AG04450 (cell line): ENCODE measurements at regions not wholly inside any gene's neighbourhood (a gene's known extent, or its start where the extent isn't known, plus 50 kb on each side); places are given as distances from the start of the nearest gene placed in this dataset.

Experiments
- CTCF ChIA-PET: fragments of 300-600, 350-600 bp; formaldehyde crosslinking; extraction: SDS; loops from one replicate; lab custom pipeline; 2022; ENCODE audit warnings: antibody characterized with exemption, inconsistent platforms; lab: Charles Lee
- POLR2A ChIA-PET: fragments of 350-600 bp; formaldehyde crosslinking; extraction: SDS; loops from one replicate; lab custom pipeline; 2021; ENCODE audit warnings: antibody characterized with exemption, inconsistent platforms; lab: Yijun Ruan, JAX
- DNase-seq: peaks from one replicate; pipeline ENCODE4 v3.0.0-alpha.2; 2011; ENCODE audit warnings: low read depth, low spot score
- H3K27ac ChIP-seq: one replicate; pipeline ENCODE4 v1.5.1; 2012; ENCODE audit warnings: low read depth, low read length, control low read depth
- H3K27me3 ChIP-seq: one replicate; pipeline ENCODE4 v1.6.0; 2012; ENCODE audit warnings: low read length; ENCODE audit not compliant: control insufficient read depth, insufficient read depth
- H3K4me3 ChIP-seq: 2 replicates; pipeline ENCODE4 v1.5.1; 2011; ENCODE audit warnings: mild to moderate bottlenecking, low read depth, low read length, control low read depth
- H3K9me3 ChIP-seq: 2 replicates; pipeline ENCODE4 v1.5.1; 2012; ENCODE audit warnings: low read length; ENCODE audit not compliant: control insufficient read depth, insufficient read depth
- TF ChIP-seq, protein P1 (sequence below): IDR thresholded peaks from 2 replicates; pipeline ENCODE4 v1.5.1; 2011; ENCODE audit warnings: low read depth, low read length, control low read depth, inconsistent platforms

- no peaks in the 10 kb centered on the region for H3K27me3 ChIP-seq
- no peaks in the 10 kb centered on the region; the same call in 1 of the 2 replicates for H3K9me3 ChIP-seq
- POLR2A ChIA-PET = no interaction called here
- CTCF ChIA-PET = no interaction called here
- no peak for DNase-seq
- TF ChIP-seq, protein P1, sequence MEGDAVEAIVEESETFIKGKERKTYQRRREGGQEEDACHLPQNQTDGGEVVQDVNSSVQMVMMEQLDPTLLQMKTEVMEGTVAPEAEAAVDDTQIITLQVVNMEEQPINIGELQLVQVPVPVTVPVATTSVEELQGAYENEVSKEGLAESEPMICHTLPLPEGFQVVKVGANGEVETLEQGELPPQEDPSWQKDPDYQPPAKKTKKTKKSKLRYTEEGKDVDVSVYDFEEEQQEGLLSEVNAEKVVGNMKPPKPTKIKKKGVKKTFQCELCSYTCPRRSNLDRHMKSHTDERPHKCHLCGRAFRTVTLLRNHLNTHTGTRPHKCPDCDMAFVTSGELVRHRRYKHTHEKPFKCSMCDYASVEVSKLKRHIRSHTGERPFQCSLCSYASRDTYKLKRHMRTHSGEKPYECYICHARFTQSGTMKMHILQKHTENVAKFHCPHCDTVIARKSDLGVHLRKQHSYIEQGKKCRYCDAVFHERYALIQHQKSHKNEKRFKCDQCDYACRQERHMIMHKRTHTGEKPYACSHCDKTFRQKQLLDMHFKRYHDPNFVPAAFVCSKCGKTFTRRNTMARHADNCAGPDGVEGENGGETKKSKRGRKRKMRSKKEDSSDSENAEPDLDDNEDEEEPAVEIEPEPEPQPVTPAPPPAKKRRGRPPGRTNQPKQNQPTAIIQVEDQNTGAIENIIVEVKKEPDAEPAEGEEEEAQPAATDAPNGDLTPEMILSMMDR = no peak
- no peak overlapping the region for H3K27ac ChIP-seq
- H3K4me3 ChIP-seq = no peak overlapping the region
Observed at GRCh38 chr6:163710532-163711470, 296.3 kb downstream of the QKI start.

- TF ChIP-seq, protein P1 = no peak
Observed at GRCh38 chr6:163709693-163710092, 295.2 kb downstream of the QKI start.

GRCh38 chr6:163709255-163709654, 294.7 kb downstream of the QKI start:
- ChIA-PET CTCF (no interaction called here), POLR2A (no interaction called here)
- Histone ChIP-seq H3K27ac (no peak overlapping the region), H3K27me3 (no peaks in the 10 kb centered on the region), H3K4me3 (no peak overlapping the region), H3K9me3 (no peaks in the 10 kb centered on the region; the same call in 1 of the 2 replicates)
- TF ChIP-seq, protein P1 = no peak
- no peak for DNase-seq

More at GRCh38 chr6:163709693-163710092, 295.2 kb downstream of the QKI start:
- ChIA-PET CTCF (no interaction called here), POLR2A (no interaction called here)
- no peak overlapping the region for H3K27ac ChIP-seq
- DNase-seq = no peak
- no peak overlapping the region for H3K4me3 ChIP-seq
- H3K9me3 ChIP-seq = no peaks in the 10 kb centered on the region; the same call in 1 of the 2 replicates
- H3K27me3 ChIP-seq = no peaks in the 10 kb centered on the region

GRCh38 chr6:163708466-163708865, 293.9 kb downstream of the QKI start:
- H3K4me3 ChIP-seq = no peak overlapping the region
- ChIA-PET POLR2A (no interaction called here), CTCF (no interaction called here)
- H3K27me3 ChIP-seq = no peaks in the 10 kb centered on the region
- DNase-seq = no peak
- TF ChIP-seq, protein P1 = no peak
- no peaks in the 10 kb centered on the region; the same call in 1 of the 2 replicates for H3K9me3 ChIP-seq
- no peak overlapping the region for H3K27ac ChIP-seq
